B cell (primary cell): ENCODE measurements at regions not wholly inside any gene's neighbourhood (a gene's known extent, or its start where the extent isn't known, plus 50 kb on each side); places are given as distances from the start of the nearest gene placed in this dataset.

Experiments
- EZH2 ChIP-seq: IDR thresholded peaks from 2 replicates; pipeline ENCODE4 v1.6.1; 2012; ENCODE audit warnings: borderline replicate concordance, low read depth, mild to moderate bottlenecking, moderate library complexity, low read length; ENCODE audit not compliant: insufficient read depth, poor library complexity, severe bottlenecking
- TF ChIP-seq, protein P1 (sequence below): fragments of 200-600 bp; IDR thresholded peaks from one replicate; pipeline ENCODE4 v1.8.0; 2022; ENCODE audit warnings: antibody characterized with exemption, mild to moderate bottlenecking

DNA sequence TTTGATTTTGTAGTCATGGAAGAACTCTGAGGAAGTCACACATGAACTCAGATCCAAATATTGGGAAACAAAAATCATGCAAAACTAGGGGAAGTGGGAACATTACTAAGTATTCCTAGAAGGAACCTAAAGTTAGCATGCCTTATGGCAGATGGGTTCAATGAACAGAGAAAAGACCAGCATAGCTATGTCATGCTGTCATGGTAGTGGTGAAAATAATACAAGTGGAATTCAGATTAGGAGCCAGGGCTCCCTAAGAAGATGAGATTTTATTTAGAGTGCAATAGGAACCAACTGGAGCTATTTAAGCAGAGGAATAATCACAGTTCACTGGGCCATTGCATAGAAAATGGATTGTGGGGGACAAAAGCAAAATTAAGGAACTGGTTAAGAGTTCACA, 134.0 kb downstream of the DIO2 start:
- TF ChIP-seq, protein P1, sequence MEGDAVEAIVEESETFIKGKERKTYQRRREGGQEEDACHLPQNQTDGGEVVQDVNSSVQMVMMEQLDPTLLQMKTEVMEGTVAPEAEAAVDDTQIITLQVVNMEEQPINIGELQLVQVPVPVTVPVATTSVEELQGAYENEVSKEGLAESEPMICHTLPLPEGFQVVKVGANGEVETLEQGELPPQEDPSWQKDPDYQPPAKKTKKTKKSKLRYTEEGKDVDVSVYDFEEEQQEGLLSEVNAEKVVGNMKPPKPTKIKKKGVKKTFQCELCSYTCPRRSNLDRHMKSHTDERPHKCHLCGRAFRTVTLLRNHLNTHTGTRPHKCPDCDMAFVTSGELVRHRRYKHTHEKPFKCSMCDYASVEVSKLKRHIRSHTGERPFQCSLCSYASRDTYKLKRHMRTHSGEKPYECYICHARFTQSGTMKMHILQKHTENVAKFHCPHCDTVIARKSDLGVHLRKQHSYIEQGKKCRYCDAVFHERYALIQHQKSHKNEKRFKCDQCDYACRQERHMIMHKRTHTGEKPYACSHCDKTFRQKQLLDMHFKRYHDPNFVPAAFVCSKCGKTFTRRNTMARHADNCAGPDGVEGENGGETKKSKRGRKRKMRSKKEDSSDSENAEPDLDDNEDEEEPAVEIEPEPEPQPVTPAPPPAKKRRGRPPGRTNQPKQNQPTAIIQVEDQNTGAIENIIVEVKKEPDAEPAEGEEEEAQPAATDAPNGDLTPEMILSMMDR = no peak
- no peak for TF ChIP-seq EZH2
